Upper lobe of left lung (tissue), 6 donors: ENCODE measurements at regions not wholly inside any gene's neighbourhood (a gene's known extent, or its start where the extent isn't known, plus 50 kb on each side); places are given as distances from the start of the nearest gene placed in this dataset.

Experiments used
- ATAC-seq, 2 donors: fragments of 200-7000 bp; cut with Tn5 transposase; one replicate each; pipeline ENCODE4 v1.9.1; 2022; ENCODE audit warnings: mild to moderate bottlenecking in 2 of 2, moderate library complexity in 2 of 2; ENCODE audit not compliant: low FRiP score in 2 of 2
- DNase-seq, 2 donors: peaks; one replicate each; pipeline ENCODE4 v3.0.0-alpha.2; 2019 to 2020
- H3K27ac ChIP-seq, 4 donors: fragments of 200-600 bp; sonication (generic); one replicate each; pipeline ENCODE4 v1.5.1; 2016 to 2019
- H3K27me3 ChIP-seq, 4 donors: fragments of 200-600 bp; sonication (generic); one replicate each; pipeline ENCODE4 v1.5.1; 2017 to 2019
- H3K36me3 ChIP-seq, 4 donors: fragments of 200-600 bp; sonication (generic); one replicate each; pipeline ENCODE4 v1.5.1; 2016 to 2019
- H3K4me1 ChIP-seq, 4 donors: fragments of 200-600 bp; sonication (generic); one replicate each; pipeline ENCODE4 v1.5.1; 2018 to 2019
- H3K4me3 ChIP-seq, 4 donors: fragments of 200-600 bp; sonication (generic); one replicate each; pipeline ENCODE4 v1.5.1; 2017 to 2019; ENCODE audit warnings: mild to moderate bottlenecking in 2 of 4, moderate library complexity in 1 of 4
- H3K9me3 ChIP-seq, 4 donors: fragments of 200-600 bp; sonication (generic); one replicate each; pipeline ENCODE4 v1.5.1; 2018 to 2019
- EP300 ChIP-seq, 4 donors: sonication (generic); formaldehyde crosslinking; IDR thresholded peaks; one replicate each; pipeline ENCODE4 v1.5.1; 2017; ENCODE audit warnings: antibody characterized with exemption in 4 of 4, control low read depth in 2 of 4
- POLR2A ChIP-seq, 4 donors: fragments of 450-650 bp; IDR thresholded peaks; one replicate each; pipeline ENCODE4 v1.5.1; 2016 to 2017; ENCODE audit warnings: antibody characterized with exemption in 4 of 4, mild to moderate bottlenecking in 2 of 4
- POLR2AphosphoS5 ChIP-seq, 2 donors: sonication (generic); formaldehyde crosslinking; IDR thresholded peaks; one replicate each; pipeline ENCODE4 v1.5.1; 2017; ENCODE audit warnings: antibody characterized with exemption in 2 of 2
- WGBS, 2 donors: methylation state at CpG; one replicate each; pipeline ENCODE4 v1.1.5; 2017 to 2018; 5-methylcytosine and 5-hydroxymethylcytosine counted together
- TF ChIP-seq, protein P1 (sequence below), 6 experiments: fragments of 450-650 bp in 4 of 6; fragments of 200-600 bp in 2 of 6; sonication (generic) in 2 of 6; IDR thresholded peaks; one replicate each; pipeline ENCODE4 v1.5.1; 2016 to 2019; ENCODE audit warnings: antibody characterized with exemption in 6 of 6
- donor health status: DM: no; HTN: no; CAD: no; lungs with moderate emphysema.
- donor health status: DM: no; HTN: yes; CAD: no; lungs with severe emphysema.

DNA sequence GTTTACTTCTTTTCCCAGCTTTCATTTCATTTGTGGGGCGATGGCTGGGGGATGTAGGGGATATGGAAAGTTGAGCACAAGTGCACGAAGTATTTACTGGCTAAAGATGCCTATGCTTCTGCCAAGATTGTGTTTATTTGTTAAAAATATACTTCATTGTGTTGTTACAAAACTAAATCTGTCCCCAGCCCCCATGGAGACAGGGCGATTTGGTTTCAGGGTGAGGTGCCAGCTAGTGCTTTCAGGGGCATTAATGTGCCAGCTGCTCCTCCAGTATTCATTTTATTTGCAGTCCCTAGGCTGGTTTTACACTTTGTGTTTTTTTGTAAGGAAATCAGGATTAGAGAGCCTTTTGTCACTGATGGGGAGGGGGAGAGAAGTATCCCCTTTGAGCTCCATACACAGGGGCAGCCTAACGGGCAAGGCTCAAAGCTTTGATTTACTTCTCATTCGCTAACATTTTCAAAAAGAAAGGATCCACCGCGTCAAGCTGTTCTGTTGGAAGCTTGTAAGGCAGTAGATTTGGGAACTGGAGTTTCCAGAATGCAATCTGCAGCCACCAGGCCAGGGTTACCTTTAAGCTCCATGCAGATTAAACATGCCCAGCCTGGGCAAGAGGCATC is 198.7 kb upstream of the PLEKHG7 start:
- H3K4me3 ChIP-seq = no peak overlapping the region
- 65 to 66% methylated on average over 7 of the region's 7 CpGs for WGBS, 2 donors
- DNase-seq = no peak

DNA sequence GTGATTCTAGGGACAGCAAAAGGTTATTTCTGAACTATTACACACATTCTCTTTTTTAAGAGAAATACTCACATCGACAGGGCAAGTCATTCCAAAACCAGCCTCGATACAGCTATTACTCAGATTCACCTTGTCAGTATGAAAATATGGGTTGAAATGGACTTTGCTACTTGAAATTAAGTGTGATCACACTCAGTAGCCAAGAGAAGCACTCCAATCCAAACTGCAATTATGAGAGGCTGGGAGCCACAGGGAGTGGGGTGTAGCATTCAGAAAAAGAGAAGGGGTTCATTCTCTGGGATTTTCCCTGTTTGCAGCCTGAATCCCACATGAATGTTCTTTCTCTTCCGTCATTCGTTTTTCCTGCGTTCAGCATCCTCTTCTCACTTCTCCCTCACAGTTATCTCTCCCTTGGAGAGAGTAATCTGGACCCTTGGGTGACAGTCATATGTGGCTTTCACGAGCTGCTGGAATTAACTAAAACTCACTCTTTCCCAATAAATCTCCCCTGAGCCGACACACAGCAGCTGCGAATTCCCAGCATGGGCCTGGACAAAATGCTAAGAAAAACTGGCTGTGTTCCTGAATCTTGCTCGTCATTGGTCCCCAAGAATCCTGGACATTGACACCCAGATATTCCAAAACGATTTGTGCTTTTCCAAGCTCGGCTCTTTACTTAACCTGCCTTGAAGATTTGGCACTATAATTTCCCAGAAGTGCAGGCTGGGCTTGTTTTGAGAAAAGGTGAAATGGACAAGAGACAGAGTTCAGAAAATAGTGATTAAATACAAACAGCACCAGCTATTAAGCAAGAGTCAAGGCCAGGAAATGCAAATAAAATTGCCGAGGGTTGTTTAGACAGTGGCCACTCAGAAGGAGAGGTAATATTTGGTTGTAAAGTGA is 199.5 kb upstream of the PLEKHG7 start:
- WGBS, 2 donors = 45 to 51% methylated on average over 12 of the region's 12 CpGs
- H3K36me3 ChIP-seq = no peaks in the 10 kb centered on the region
- DNase-seq (no peak), ATAC-seq (no peak)
- H3K27me3 ChIP-seq = no peaks in the 10 kb centered on the region
- no peaks in the 10 kb centered on the region for H3K9me3 ChIP-seq
- H3K4me1 ChIP-seq = peaks cover 30 to 43% (median 41%) of the 10 kb centered on the region in 4 donors
- H3K4me3 ChIP-seq = no peak overlapping the region
- TF ChIP-seq POLR2AphosphoS5 (IDR thresholded peaks at IDR 0.05) (no peak), POLR2A (IDR thresholded peaks at IDR 0.05) (no peak), EP300 (IDR thresholded peaks at IDR 0.05) (no peak)
- TF ChIP-seq, protein P1, sequence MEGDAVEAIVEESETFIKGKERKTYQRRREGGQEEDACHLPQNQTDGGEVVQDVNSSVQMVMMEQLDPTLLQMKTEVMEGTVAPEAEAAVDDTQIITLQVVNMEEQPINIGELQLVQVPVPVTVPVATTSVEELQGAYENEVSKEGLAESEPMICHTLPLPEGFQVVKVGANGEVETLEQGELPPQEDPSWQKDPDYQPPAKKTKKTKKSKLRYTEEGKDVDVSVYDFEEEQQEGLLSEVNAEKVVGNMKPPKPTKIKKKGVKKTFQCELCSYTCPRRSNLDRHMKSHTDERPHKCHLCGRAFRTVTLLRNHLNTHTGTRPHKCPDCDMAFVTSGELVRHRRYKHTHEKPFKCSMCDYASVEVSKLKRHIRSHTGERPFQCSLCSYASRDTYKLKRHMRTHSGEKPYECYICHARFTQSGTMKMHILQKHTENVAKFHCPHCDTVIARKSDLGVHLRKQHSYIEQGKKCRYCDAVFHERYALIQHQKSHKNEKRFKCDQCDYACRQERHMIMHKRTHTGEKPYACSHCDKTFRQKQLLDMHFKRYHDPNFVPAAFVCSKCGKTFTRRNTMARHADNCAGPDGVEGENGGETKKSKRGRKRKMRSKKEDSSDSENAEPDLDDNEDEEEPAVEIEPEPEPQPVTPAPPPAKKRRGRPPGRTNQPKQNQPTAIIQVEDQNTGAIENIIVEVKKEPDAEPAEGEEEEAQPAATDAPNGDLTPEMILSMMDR (IDR thresholded peaks at IDR 0.05) = no peak
- H3K27ac ChIP-seq = peak overlapping the region; percentile 30 to 84 (median 81)

More for the DNA sequence above, 198.7 kb upstream of the PLEKHG7 start:
- TF ChIP-seq POLR2A (IDR thresholded peaks at IDR 0.05) (no peak), EP300 (IDR thresholded peaks at IDR 0.05) (no peak), POLR2AphosphoS5 (IDR thresholded peaks at IDR 0.05) (no peak)
- TF ChIP-seq, protein P1 (IDR thresholded peaks at IDR 0.05) = no peak
- ATAC-seq = no peak
- Histone ChIP-seq H3K9me3 (no peaks in the 10 kb centered on the region), H3K27ac (peak overlapping the region; percentile 78 to 84 (median 81)), H3K27me3 (no peaks in the 10 kb centered on the region), H3K4me1 (peaks cover 30 to 43% (median 41%) of the 10 kb centered on the region in 4 donors), H3K36me3 (no peaks in the 10 kb centered on the region)

DNA sequence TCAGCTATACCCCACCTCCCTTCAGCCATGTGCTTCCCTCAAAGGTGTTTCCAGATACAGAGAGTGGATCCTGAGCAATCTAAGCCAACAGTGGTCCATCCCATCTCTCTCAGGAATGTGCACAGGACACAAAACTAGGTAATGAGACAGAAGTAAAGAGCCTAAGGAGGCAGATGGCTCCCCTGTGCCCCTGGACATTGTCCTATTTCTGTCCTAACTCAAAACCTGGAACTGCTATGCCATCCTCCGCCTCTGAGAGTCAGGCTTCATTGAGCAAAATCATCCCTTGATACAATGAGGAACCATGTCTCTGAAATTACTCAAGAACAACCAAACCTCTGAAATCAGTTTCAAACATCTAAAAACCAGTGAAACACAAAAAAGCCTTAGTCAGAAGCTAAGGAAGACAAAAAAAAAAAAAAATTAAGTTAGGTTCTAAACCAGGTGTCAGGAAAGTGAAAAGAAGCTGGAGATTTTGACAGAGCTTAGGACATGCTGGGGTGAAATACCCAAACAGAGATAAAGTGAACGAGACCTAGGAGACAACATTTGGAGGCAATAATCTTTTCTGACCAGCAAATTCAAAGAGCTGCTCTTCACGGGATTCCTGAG is 200.3 kb upstream of the PLEKHG7 start:
- H3K27me3 ChIP-seq = no peaks in the 10 kb centered on the region
- H3K9me3 ChIP-seq = no peaks in the 10 kb centered on the region
- H3K4me1 ChIP-seq = peaks cover 30 to 43% (median 41%) of the 10 kb centered on the region in 4 donors
- ATAC-seq (peak in 1 of 2 donors; percentile 49), DNase-seq (peak in 1 of 2 donors; percentile 31)
- TF ChIP-seq, protein P1 (IDR thresholded peaks at IDR 0.05) = peak in 4 of 6 experiments; percentile 36 to 56 (median 44)
- no peak for TF ChIP-seq POLR2A (IDR thresholded peaks at IDR 0.05)
- TF ChIP-seq POLR2AphosphoS5 (IDR thresholded peaks at IDR 0.05) = no peak
- no peak for TF ChIP-seq EP300 (IDR thresholded peaks at IDR 0.05)
- no peak overlapping the region for H3K4me3 ChIP-seq
- peak overlapping the region in 3 of 4 donors; percentile 30 to 84 (median 78) for H3K27ac ChIP-seq
- no peaks in the 10 kb centered on the region for H3K36me3 ChIP-seq
- 68 to 77% methylated on average over 3 of the region's 3 CpGs for whole genome bisulfite sequencing, 2 donors

DNA sequence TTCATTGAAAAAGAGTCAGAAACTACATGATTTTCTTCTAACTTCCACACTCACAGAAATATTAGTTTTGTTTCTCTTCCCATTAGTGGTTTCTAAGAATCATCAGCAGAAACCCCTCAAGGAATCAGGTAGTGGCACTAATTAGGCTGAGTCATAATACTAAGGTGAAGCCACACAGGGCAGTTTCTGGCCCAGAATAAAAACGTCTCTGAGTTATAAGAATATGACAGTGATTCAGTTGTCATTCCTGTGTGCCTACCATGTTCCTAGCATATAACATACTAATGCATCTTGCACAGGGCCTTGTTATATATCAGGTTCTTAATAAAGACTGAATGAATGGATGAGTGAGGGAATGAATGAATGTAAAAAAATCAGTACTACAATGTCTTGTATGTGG is 206.0 kb upstream of the PLEKHG7 start:
- TF ChIP-seq, protein P1 (IDR thresholded peaks at IDR 0.05) = no peak
- TF ChIP-seq POLR2A (IDR thresholded peaks at IDR 0.05) (no peak), POLR2AphosphoS5 (IDR thresholded peaks at IDR 0.05) (no peak), EP300 (IDR thresholded peaks at IDR 0.05) (no peak)
- H3K36me3 ChIP-seq = no peaks in the 10 kb centered on the region
- ATAC-seq (no peak), DNase-seq (no peak)
- H3K27ac ChIP-seq = no peak overlapping the region
- no peak overlapping the region for H3K4me3 ChIP-seq
- H3K27me3 ChIP-seq = no peaks in the 10 kb centered on the region
- no peaks in the 10 kb centered on the region for H3K9me3 ChIP-seq
- 67 to 89% methylated on average over 1 of the region's 1 CpG for WGBS, 2 donors
- peaks cover 0 to 2% (median 0%) of the 10 kb centered on the region in 4 donors for H3K4me1 ChIP-seq
